OCI-LY3 (cell line): ENCODE measurements at regions not wholly inside any gene's neighbourhood (a gene's known extent, or its start where the extent isn't known, plus 50 kb on each side); places are given as distances from the start of the nearest gene placed in this dataset.

Source experiments
- EZH2phosphoT487 ChIP-seq: fragments of 200-600 bp; shearing (Covaris generic); IDR thresholded peaks from 2 replicates; pipeline ENCODE4 v1.6.1; 2018; ENCODE audit warnings: antibody characterized with exemption, mixed run types, low read depth
- TF ChIP-seq, protein P1 (sequence below): fragments of 200-600, 300-600 bp; sonication (generic); IDR thresholded peaks from 2 replicates; pipeline ENCODE4 v1.5.1; 2014; ENCODE audit warnings: antibody characterized with exemption, low read length, low read depth

- TF ChIP-seq, protein P1, sequence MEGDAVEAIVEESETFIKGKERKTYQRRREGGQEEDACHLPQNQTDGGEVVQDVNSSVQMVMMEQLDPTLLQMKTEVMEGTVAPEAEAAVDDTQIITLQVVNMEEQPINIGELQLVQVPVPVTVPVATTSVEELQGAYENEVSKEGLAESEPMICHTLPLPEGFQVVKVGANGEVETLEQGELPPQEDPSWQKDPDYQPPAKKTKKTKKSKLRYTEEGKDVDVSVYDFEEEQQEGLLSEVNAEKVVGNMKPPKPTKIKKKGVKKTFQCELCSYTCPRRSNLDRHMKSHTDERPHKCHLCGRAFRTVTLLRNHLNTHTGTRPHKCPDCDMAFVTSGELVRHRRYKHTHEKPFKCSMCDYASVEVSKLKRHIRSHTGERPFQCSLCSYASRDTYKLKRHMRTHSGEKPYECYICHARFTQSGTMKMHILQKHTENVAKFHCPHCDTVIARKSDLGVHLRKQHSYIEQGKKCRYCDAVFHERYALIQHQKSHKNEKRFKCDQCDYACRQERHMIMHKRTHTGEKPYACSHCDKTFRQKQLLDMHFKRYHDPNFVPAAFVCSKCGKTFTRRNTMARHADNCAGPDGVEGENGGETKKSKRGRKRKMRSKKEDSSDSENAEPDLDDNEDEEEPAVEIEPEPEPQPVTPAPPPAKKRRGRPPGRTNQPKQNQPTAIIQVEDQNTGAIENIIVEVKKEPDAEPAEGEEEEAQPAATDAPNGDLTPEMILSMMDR, result no peak
- no peak for TF ChIP-seq EZH2phosphoT487
Measured at GRCh38 chr4:112954286-112954685, 95.2 kb upstream of the ANK2 start.
